OCI-LY7 (cell line): ENCODE measurements at regions not wholly inside any gene's neighbourhood (a gene's known extent, or its start where the extent isn't known, plus 50 kb on each side); places are given as distances from the start of the nearest gene placed in this dataset.
A peak's percentile ranks its signal among the peaks of the same experiment; 100 is the strongest.

ENCODE experiments used
- BruUV-seq: library from RNA; stranded (reverse); fragments of 400-500 nt; replicated peaks from 2 replicates; lab custom pipeline; 2021; lab: Mats Ljungman, UMichigan
- CTCF ChIA-PET: fragments of 300-600 bp; sonication (Branson Sonifier 250); formaldehyde crosslinking; loops from one replicate; lab custom pipeline; 2022; ENCODE audit warnings: antibody characterized with exemption; ENCODE audit not compliant: unreplicated experiment; lab: Charles Lee
- POLR2A ChIA-PET: fragments of 300-600 bp; sonication (Branson Sonifier 250); formaldehyde crosslinking; loops from one replicate; lab custom pipeline; 2022; ENCODE audit warnings: antibody characterized with exemption; lab: Charles Lee
- DNase-seq: peaks from one replicate; pipeline ENCODE4 v3.0.0-alpha.2; 2015; ENCODE audit warnings: low spot score
- H2AFZ ChIP-seq: fragments of 200-600 bp; sonication (generic), shearing (Covaris generic); 2 replicates; pipeline ENCODE4 v1.6.1; 2014; ENCODE audit warnings: mild to moderate bottlenecking, antibody characterized with exemption, low read length, moderate library complexity
- H3K27ac ChIP-seq: fragments of 200-600 bp; sonication (generic); 2 replicates; pipeline ENCODE4 v1.5.1; 2014; ENCODE audit warnings: mixed run types, low read depth, mild to moderate bottlenecking, moderate library complexity, low read length, inconsistent platforms; ENCODE audit not compliant: poor library complexity, severe bottlenecking
- H3K36me3 ChIP-seq: fragments of 200-600 bp; sonication (generic); 2 replicates; pipeline ENCODE4 v1.6.1; 2014; ENCODE audit warnings: mild to moderate bottlenecking, antibody characterized with exemption, low read length, moderate library complexity, mixed read lengths; ENCODE audit not compliant: insufficient read depth
- H3K4me1 ChIP-seq: fragments of 200-600 bp; sonication (generic); 2 replicates; pipeline ENCODE4 v1.5.1; 2014; ENCODE audit warnings: mild to moderate bottlenecking, low read length; ENCODE audit not compliant: insufficient read depth, poor library complexity, severe bottlenecking
- H3K4me2 ChIP-seq: fragments of 200-600 bp; sonication (generic); 2 replicates; pipeline ENCODE4 v1.6.1; 2014; ENCODE audit warnings: mild to moderate bottlenecking, low read length
- H3K4me3 ChIP-seq: fragments of 200-600 bp; sonication (generic); 2 replicates; pipeline ENCODE4 v1.5.1; 2014; ENCODE audit warnings: mild to moderate bottlenecking, low read depth, low read length; ENCODE audit not compliant: poor library complexity, severe bottlenecking
- H3K79me2 ChIP-seq: fragments of 200-600 bp; sonication (generic); 2 replicates; pipeline ENCODE4 v1.6.1; 2016; ENCODE audit warnings: low read depth, mild to moderate bottlenecking, low read length, moderate library complexity, mixed read lengths; ENCODE audit not compliant: insufficient read depth
- H3K9me2 ChIP-seq: fragments of 200-600 bp; sonication (generic); 2 replicates; pipeline ENCODE4 v1.6.1; 2016; ENCODE audit warnings: mild to moderate bottlenecking, low read length, mixed read lengths; ENCODE audit not compliant: insufficient read depth
- H3K9me3 ChIP-seq: fragments of 200-600 bp; sonication (generic); 2 replicates; pipeline ENCODE4 v1.6.1; 2014; ENCODE audit warnings: mild to moderate bottlenecking, mixed run types, low read length, mixed read lengths
- H4K20me1 ChIP-seq: fragments of 200-600 bp; sonication (generic); 2 replicates; pipeline ENCODE4 v1.6.1; 2014; ENCODE audit warnings: mild to moderate bottlenecking, antibody characterized with exemption, low read length, moderate library complexity, mixed read lengths; ENCODE audit not compliant: insufficient read depth
- CTCF ChIP-seq: fragments of 200-600 bp; sonication (generic); conservative IDR thresholded peaks from 2 replicates; pipeline ENCODE4 v1.5.1; 2014; ENCODE audit warnings: mild to moderate bottlenecking, antibody characterized with exemption, low read length, moderate library complexity, mixed read lengths
- EZH2phosphoT487 ChIP-seq: fragments of 200-600 bp; sonication (generic); IDR thresholded peaks from 2 replicates; pipeline ENCODE4 v1.6.1; 2018; ENCODE audit warnings: low read depth, borderline replicate concordance, mild to moderate bottlenecking, mixed run types, antibody characterized with exemption, low read length, moderate library complexity, mixed read lengths
- intact Hi-C: fragments of 100-400 bp; cut with micrococcal nuclease; formaldehyde crosslinking; loops from one replicate; pipeline ENCODE4 v1.10.0; 2022; ENCODE audit not compliant: unreplicated experiment

- TF ChIP-seq EZH2phosphoT487 (no peak), CTCF (no peak)
- DNase-seq, result no peak
- Histone ChIP-seq H3K9me3 (no peaks in the 10 kb centered on the region), H3K4me2 (no peak overlapping the region), H3K36me3 (no peaks in the 10 kb centered on the region), H4K20me1 (no peaks in the 10 kb centered on the region), H3K27ac (no peak overlapping the region), H2AFZ (no peak overlapping the region), H3K9me2 (no peaks in the 10 kb centered on the region), H3K4me1 (peaks cover 5% of the 10 kb centered on the region), H3K4me3 (no peak overlapping the region), H3K79me2 (no peaks in the 10 kb centered on the region)
- CTCF ChIA-PET, result interaction anchor here (0.6 kb wide), 1 partner anchor 10 kb away, joined by 3 read pairs; no protein-coding TSS in a partner anchor
- intact Hi-C loops, result no loop called here
- no TSS peak for BruUV-seq
- POLR2A ChIA-PET, result interaction anchor here (0.9 to 2.0 kb wide), 4 partner anchors 10 to 25 kb away, joined by 3 to 7 read pairs (median 4); no protein-coding TSS in a partner anchor
Observed at GRCh38 chr2:121832412-121833357, 77.2 kb downstream of the TSN start.

- no peaks in the 10 kb centered on the region for H3K9me2 ChIP-seq
- no peak overlapping the region for H3K4me3 ChIP-seq
- DNase-seq, result no peak
- H3K27ac ChIP-seq, result no peak overlapping the region
- CTCF ChIA-PET, result no interaction called here
- POLR2A ChIA-PET, result interaction anchor here (1.1 to 2.0 kb wide), 2 partner anchors 13 to 24 kb away, joined by 4 to 7 read pairs; no protein-coding TSS in a partner anchor
- no peak for TF ChIP-seq CTCF
- H3K79me2 ChIP-seq, result no peaks in the 10 kb centered on the region
- intact Hi-C loops, result no loop called here
- H3K36me3 ChIP-seq, result no peaks in the 10 kb centered on the region
- peaks cover 5% of the 10 kb centered on the region for H3K4me1 ChIP-seq
- H3K9me3 ChIP-seq, result no peaks in the 10 kb centered on the region
- no peak overlapping the region for H2AFZ ChIP-seq
- H3K4me2 ChIP-seq, result no peak overlapping the region
- H4K20me1 ChIP-seq, result no peaks in the 10 kb centered on the region
- BruUV-seq, result no TSS peak
Observed at GRCh38 chr2:121833358-121833723, 77.9 kb downstream of the TSN start.

GRCh38 chr2:121836611-121837010 lies 81.2 kb downstream of the TSN start:
- peaks cover 5% of the 10 kb centered on the region for H3K4me1 ChIP-seq
- CTCF ChIA-PET, result interaction anchor here (1.4 kb wide), 1 partner anchor 26 kb away, joined by 7 read pairs; no protein-coding TSS in a partner anchor
- POLR2A ChIA-PET, result interaction anchor here (0.6 to 1.8 kb wide), 5 partner anchors 8 to 145 kb away, joined by 3 to 7 read pairs (median 3); no protein-coding TSS in a partner anchor
- no peaks in the 10 kb centered on the region for H3K79me2 ChIP-seq
- TF ChIP-seq CTCF (no peak), EZH2phosphoT487 (no peak)
- H3K9me2 ChIP-seq, result no peaks in the 10 kb centered on the region
- no peak for DNase-seq
- H4K20me1 ChIP-seq, result no peaks in the 10 kb centered on the region
- H3K4me2 ChIP-seq, result no peak overlapping the region
- H3K27ac ChIP-seq, result no peak overlapping the region
- no peak overlapping the region for H3K4me3 ChIP-seq
- H2AFZ ChIP-seq, result 0 out of 2 replicates have a peak overlapping the region, but pooled peaks have one; percentile 51
- no TSS peak for BruUV-seq
- intact Hi-C loops, result no loop called here
- no peaks in the 10 kb centered on the region for H3K9me3 ChIP-seq
- H3K36me3 ChIP-seq, result no peaks in the 10 kb centered on the region
